A549 (cell line): ENCODE measurements at regions not wholly inside any gene's neighbourhood (a gene's known extent, or its start where the extent isn't known, plus 50 kb on each side); places are given as distances from the start of the nearest gene placed in this dataset.

Experiments
- CTCF ChIP-seq: fragments of >200 bp; sonication (Bioruptor Twin); formaldehyde crosslinking; IDR thresholded peaks from 3 replicates; pipeline ENCODE4 v1.5.1; 2016
- FOXS1 ChIP-seq: fragments of 250-450 bp; sonication (Bioruptor Pico); IDR thresholded peaks from 2 replicates; pipeline ENCODE4 v1.5.0; 2020; ENCODE audit warnings: mild to moderate bottlenecking, moderate library complexity
- MAFK ChIP-seq: fragments of 450-650 bp; IDR thresholded peaks from 2 replicates; pipeline ENCODE4 v1.6.1; 2014; ENCODE audit not compliant: partially characterized antibody
- NPAS2 ChIP-seq: fragments of 250-450 bp; sonication (Bioruptor Pico); IDR thresholded peaks from 2 replicates; pipeline ENCODE4 v1.8.0; 2022; ENCODE audit warnings: mild to moderate bottlenecking, moderate library complexity, borderline replicate concordance
- NR3C1 ChIP-seq: fragments of >200 bp; sonication (Bioruptor Twin); formaldehyde crosslinking; IDR thresholded peaks from 3 replicates; pipeline ENCODE4 v1.6.1; 2017
- POLR2A ChIP-seq: IDR thresholded peaks from 2 replicates; pipeline ENCODE4 v1.6.1; 2012; ENCODE audit warnings: mild to moderate bottlenecking, low read length
- POLR2AphosphoS2 ChIP-seq: conservative IDR thresholded peaks from 2 replicates; pipeline ENCODE4 v1.6.1; 2012; ENCODE audit warnings: low read length, improper control_type of control experiment, inconsistent platforms
- USF2 ChIP-seq: fragments of 450-650 bp; IDR thresholded peaks from 2 replicates; pipeline ENCODE4 v1.6.1; 2014; ENCODE audit warnings: antibody characterized with exemption
- ZSCAN20 ChIP-seq: fragments of 250-450 bp; sonication (Bioruptor Pico); IDR thresholded peaks from 2 replicates; pipeline ENCODE4 v1.8.0; 2022; ENCODE audit warnings: mild to moderate bottlenecking, moderate library complexity

GRCh38 chr2:15045054-15045453, 412.5 kb downstream of the LRATD1 start:
- TF ChIP-seq CTCF (no peak), POLR2A (no peak), FOXS1 (no peak), USF2 (no peak), NR3C1 (no peak), POLR2AphosphoS2 (no peak), NPAS2 (no peak), ZSCAN20 (no peak), MAFK (no peak)
